IMR-90 (cell line): ENCODE measurements at regions not wholly inside any gene's neighbourhood (a gene's known extent, or its start where the extent isn't known, plus 50 kb on each side); places are given as distances from the start of the nearest gene placed in this dataset.

Source experiments
- ATAC-seq: fragments of 200-7000 bp; cut with Tn5 transposase; 2 replicates; pipeline ENCODE4 v1.9.1; 2020; ENCODE audit warnings: low read depth, mild to moderate bottlenecking, moderate library complexity
- BruUV-seq: library from RNA; stranded (reverse); fragments of 400-500 nt; replicated peaks from 2 replicates; lab custom pipeline; 2021; lab: Mats Ljungman, UMichigan
- CTCF ChIA-PET: fragments of 300-600 bp; formaldehyde crosslinking; extraction: SDS; loops from one replicate; lab custom pipeline; 2021; ENCODE audit warnings: antibody characterized with exemption; lab: Yijun Ruan, JAX
- POLR2A ChIA-PET: fragments of 300-600 bp; sonication (Branson Sonifier 250); formaldehyde crosslinking; loops from one replicate; lab custom pipeline; 2022; ENCODE audit warnings: antibody characterized with exemption; ENCODE audit not compliant: unreplicated experiment; lab: Charles Lee
- DNase-seq: peaks from one replicate; pipeline ENCODE4 v3.0.0; 2013
- H2AFZ ChIP-seq: replicated peaks from 2 replicates; pipeline ENCODE3; 2013; ENCODE audit warnings: low read length, mild to moderate bottlenecking; ENCODE audit not compliant: poor library complexity
- H2AK5ac ChIP-seq: 2 replicates; pipeline ENCODE4 v1.6.1; 2013; ENCODE audit warnings: low read depth, low read length, inconsistent platforms
- H2AK9ac ChIP-seq: replicated peaks from 2 replicates; pipeline ENCODE3; 2013; ENCODE audit warnings: mild to moderate bottlenecking, low read depth, low read length, moderate library complexity; ENCODE audit not compliant: poor library complexity
- H2BK120ac ChIP-seq: 2 replicates; pipeline ENCODE4 v1.6.1; 2013; ENCODE audit warnings: low read depth, low read length, inconsistent platforms
- H2BK15ac ChIP-seq: 3 replicates; pipeline ENCODE4 v1.6.1; 2013; ENCODE audit warnings: low read depth, low read length, inconsistent platforms
- H2BK20ac ChIP-seq: 2 replicates; pipeline ENCODE4 v1.6.1; 2013; ENCODE audit warnings: low read depth, mild to moderate bottlenecking, inconsistent platforms, low read length, moderate library complexity
- H2BK5ac ChIP-seq: 2 replicates; pipeline ENCODE4 v1.6.1; 2013; ENCODE audit warnings: mild to moderate bottlenecking, low read depth, low read length, inconsistent platforms; ENCODE audit not compliant: poor library complexity, severe bottlenecking
- H3K14ac ChIP-seq: replicated peaks from 2 replicates; pipeline ENCODE4 v1.6.1; 2013; ENCODE audit warnings: low read depth, low read length, inconsistent platforms
- H3K18ac ChIP-seq: 2 replicates; pipeline ENCODE4 v1.6.1; 2013; ENCODE audit warnings: low read depth, low read length, control low read depth
- H3K23ac ChIP-seq: 2 replicates; pipeline ENCODE4 v1.6.1; 2013; ENCODE audit warnings: low read depth, low read length, inconsistent platforms
- H3K27ac ChIP-seq: 2 replicates; pipeline ENCODE4 v1.5.1; 2013; ENCODE audit warnings: mild to moderate bottlenecking, control low read depth, low read length; ENCODE audit not compliant: insufficient read depth
- H3K27me3 ChIP-seq: 2 replicates; pipeline ENCODE4 v1.6.1; 2013; ENCODE audit warnings: low read length; ENCODE audit not compliant: control insufficient read depth, insufficient read depth
- H3K36me3 ChIP-seq: 2 replicates; pipeline ENCODE4 v1.6.1; 2013; ENCODE audit warnings: low read length, mixed read lengths; ENCODE audit not compliant: control insufficient read depth, insufficient read depth
- H3K4ac ChIP-seq: 2 replicates; pipeline ENCODE4 v1.6.1; 2013; ENCODE audit warnings: low read depth, low read length, inconsistent platforms
- H3K4me1 ChIP-seq: 2 replicates; pipeline ENCODE4 v1.6.1; 2013; ENCODE audit warnings: low read length, mixed read lengths; ENCODE audit not compliant: control insufficient read depth, insufficient read depth
- H3K4me2 ChIP-seq: 2 replicates; pipeline ENCODE4 v1.6.1; 2013; ENCODE audit warnings: low read depth, mild to moderate bottlenecking, control low read depth, low read length, moderate library complexity
- H3K4me3 ChIP-seq: 2 replicates; pipeline ENCODE4 v1.5.1; 2013; ENCODE audit warnings: low read depth, mild to moderate bottlenecking, control low read depth, low read length, moderate library complexity; ENCODE audit not compliant: insufficient read depth
- H3K56ac ChIP-seq: 2 replicates; pipeline ENCODE4 v1.6.1; 2013; ENCODE audit warnings: low read length, inconsistent platforms; ENCODE audit not compliant: insufficient read depth; ENCODE audit errors: extremely low read depth
- H3K79me1 ChIP-seq, 2 experiments: 2 replicates each; pipeline ENCODE4 v1.6.1; 2013; ENCODE audit warnings: low read length in 2 of 2, inconsistent platforms in 1 of 2, low read depth in 1 of 2
- H3K9ac ChIP-seq: 2 replicates; pipeline ENCODE4 v1.6.1; 2013; ENCODE audit warnings: low read depth, low read length, control low read depth
- H3K9me1 ChIP-seq: 2 replicates; pipeline ENCODE4 v1.6.1; 2013; ENCODE audit warnings: low read length, inconsistent platforms; ENCODE audit not compliant: insufficient read depth
- H3K9me3 ChIP-seq: 2 replicates; pipeline ENCODE4 v1.6.1; 2013; ENCODE audit warnings: low read length; ENCODE audit not compliant: control insufficient read depth, insufficient read depth
- H4K20me1 ChIP-seq: 2 replicates; pipeline ENCODE4 v1.6.1; 2013; ENCODE audit warnings: low read length, inconsistent platforms; ENCODE audit not compliant: insufficient read depth
- H4K5ac ChIP-seq: 2 replicates; pipeline ENCODE4 v1.6.1; 2013; ENCODE audit warnings: mild to moderate bottlenecking, low read depth, low read length, control low read depth
- H4K8ac ChIP-seq, 2 experiments: 2 replicates each; pipeline ENCODE4 v1.6.1; 2013; ENCODE audit warnings: low read depth in 2 of 2, low read length in 2 of 2, control low read depth in 1 of 2, inconsistent platforms in 1 of 2
- H4K91ac ChIP-seq: 2 replicates; pipeline ENCODE4 v1.6.1; 2013; ENCODE audit warnings: low read depth, low read length, inconsistent platforms; ENCODE audit not compliant: insufficient read depth
- BHLHE40 ChIP-seq: fragments of 150-350 bp; IDR thresholded peaks from 2 replicates; pipeline ENCODE4 v1.6.1; 2016; ENCODE audit warnings: mild to moderate bottlenecking, low read depth, low read length
- ELK1 ChIP-seq: fragments of 150-350 bp; IDR thresholded peaks from 2 replicates; pipeline ENCODE4 v1.6.1; 2016; ENCODE audit warnings: low read depth, mild to moderate bottlenecking, low read length, moderate library complexity, borderline replicate concordance
- FOS ChIP-seq: fragments of 150-350 bp; IDR thresholded peaks from 2 replicates; pipeline ENCODE4 v1.6.1; 2016; ENCODE audit warnings: low read depth, low read length
- MAFK ChIP-seq: IDR thresholded peaks from 2 replicates; pipeline ENCODE4 v1.6.1; 2012; ENCODE audit warnings: low read depth, low read length, improper control_type of control experiment
- RCOR1 ChIP-seq: IDR thresholded peaks from 2 replicates; pipeline ENCODE4 v1.6.1; 2012; ENCODE audit warnings: mild to moderate bottlenecking, low read length, improper control_type of control experiment; ENCODE audit not compliant: insufficient replicate concordance
- SMC3 ChIP-seq: fragments of 150-350 bp; IDR thresholded peaks from 2 replicates; pipeline ENCODE4 v1.6.1; 2016; ENCODE audit warnings: low read depth, mild to moderate bottlenecking, antibody characterized with exemption, low read length, moderate library complexity
- USF2 ChIP-seq: fragments of 150-350 bp; IDR thresholded peaks from 2 replicates; pipeline ENCODE4 v1.6.1; 2017; ENCODE audit warnings: mild to moderate bottlenecking, antibody characterized with exemption, low read length, low read depth
- WGBS, 2 experiments: methylation state at CpG; one replicate each; pipeline versions ENCODE4 v1.1.5 to v1.1.7; 2013; ENCODE audit warnings: missing lambda C conversion rate in 2 of 2; ENCODE audit not compliant: insufficient read length in 1 of 2; ENCODE audit errors: extremely low coverage in 2 of 2; 5-methylcytosine and 5-hydroxymethylcytosine counted together
- dilution Hi-C: fragments of 300-500 bp; cut with HindIII; formaldehyde crosslinking; loops from one replicate; pipeline ENCODE4 v1.14.3; 2018; ENCODE audit warnings: low sequenced_read_pairs; ENCODE audit not compliant: unreplicated experiment
- in situ Hi-C: fragments of 300-500 bp; cut with MboI; formaldehyde crosslinking; loops from 3 replicates; pipeline ENCODE4 v1.14.3; 2019; ENCODE audit warnings: low sequenced_read_pairs, inconsistent platforms, mixed read lengths
- intact Hi-C: fragments of 100-400 bp; cut with micrococcal nuclease; formaldehyde crosslinking; loops from 2 replicates; pipeline ENCODE4 v1.10.0; 2022

- no peak overlapping the region for H2AK5ac ChIP-seq
- H3K36me3 ChIP-seq: no peaks in the 10 kb centered on the region
- dilution Hi-C loops (no loop called here), intact Hi-C loops (no loop called here), in situ Hi-C loops (no loop called here)
- no peak overlapping the region for H3K9ac ChIP-seq
- no peak overlapping the region for H3K4me2 ChIP-seq
- WGBS, 2 experiments: 77% methylated on average over 3 of the region's 8 CpGs; no CpG with 5 or more reads in 1 of the 2 experiments
- no peak overlapping the region for H4K5ac ChIP-seq
- no peaks in the 10 kb centered on the region for H4K20me1 ChIP-seq
- no peak overlapping the region for H3K4ac ChIP-seq
- ATAC-seq (no peak), DNase-seq (no peak)
- no peak overlapping the region for H2BK20ac ChIP-seq
- H3K56ac ChIP-seq: no peak overlapping the region
- H3K27me3 ChIP-seq: no peaks in the 10 kb centered on the region
- no peak for TF ChIP-seq ELK1
- no peak for TF ChIP-seq SMC3
- TF ChIP-seq RCOR1: no peak
- TF ChIP-seq MAFK: no peak
- no peak for TF ChIP-seq BHLHE40
- TF ChIP-seq USF2: no peak
- no peak for TF ChIP-seq FOS
- no TSS peak for BruUV-seq
- peaks cover 56% of the 10 kb centered on the region for H3K9me3 ChIP-seq
- no peaks in the 10 kb centered on the region for H3K4me1 ChIP-seq
- no peak overlapping the region for H2AK9ac ChIP-seq
- no peak overlapping the region for H3K18ac ChIP-seq
- H2AFZ ChIP-seq: no peak overlapping the region
- no peak overlapping the region for H3K4me3 ChIP-seq
- ChIA-PET CTCF (no interaction called here), POLR2A (no interaction called here)
- H3K27ac ChIP-seq: no peak overlapping the region
- no peak overlapping the region for H4K8ac ChIP-seq
- no peaks in the 10 kb centered on the region for H3K79me1 ChIP-seq
- H2BK5ac ChIP-seq: no peak overlapping the region
- no peak overlapping the region for H3K14ac ChIP-seq
- no peaks in the 10 kb centered on the region for H3K9me1 ChIP-seq
- H4K91ac ChIP-seq: no peak overlapping the region
- no peak overlapping the region for H2BK15ac ChIP-seq
- H2BK120ac ChIP-seq: no peak overlapping the region
- H3K23ac ChIP-seq: no peak overlapping the region
These were observed 381.2 kb upstream of the IRX1 start for GRCh38 chr5:3214396-3214795.
